ENCODE measurements at regions not wholly inside any gene's neighbourhood (a gene's known extent, or its start where the extent isn't known, plus 50 kb on each side); places are given as distances from the start of the nearest gene placed in this dataset.

- in situ Hi-C loops (cut with HindIII; ENCODE audit: low pct_unique_long_range_greater_than_20kb, low sequenced_read_pairs), result no loop called here
- DNase-seq (ENCODE audit: low read depth, low spot score), result no peak
These were observed 417.6 kb upstream of the PCDH20 start for GRCh38 chr13:61833228-61833627.

- DNase-seq (ENCODE audit: low read depth, low spot score), result no peak
- in situ Hi-C loops (cut with HindIII; ENCODE audit: low pct_unique_long_range_greater_than_20kb, low sequenced_read_pairs), result no loop called here
These were observed 415.4 kb upstream of the PCDH20 start for GRCh38 chr13:61831026-61831425.

GRCh38 chr13:61830475-61830874, 414.8 kb upstream of the PCDH20 start:
- in situ Hi-C loops (cut with HindIII; ENCODE audit: low pct_unique_long_range_greater_than_20kb, low sequenced_read_pairs), result no loop called here
- no peak for DNase-seq (ENCODE audit: low read depth, low spot score)

GRCh38 chr13:61824168-61824567, 408.5 kb upstream of the PCDH20 start:
- DNase-seq (ENCODE audit: low read depth, low spot score), result no peak
- in situ Hi-C loops (cut with HindIII; ENCODE audit: low pct_unique_long_range_greater_than_20kb, low sequenced_read_pairs), result no loop called here

- DNase-seq (ENCODE audit: low read depth, low spot score), result no peak
- in situ Hi-C loops (cut with HindIII; ENCODE audit: low pct_unique_long_range_greater_than_20kb, low sequenced_read_pairs), result no loop called here
These were observed 396.6 kb upstream of the PCDH20 start for GRCh38 chr13:61812286-61812685.

GRCh38 chr13:61810065-61810464, 394.4 kb upstream of the PCDH20 start:
- DNase-seq (ENCODE audit: low read depth, low spot score), result no peak
- in situ Hi-C loops (cut with HindIII; ENCODE audit: low pct_unique_long_range_greater_than_20kb, low sequenced_read_pairs), result no loop called here

- in situ Hi-C loops (cut with HindIII; ENCODE audit: low pct_unique_long_range_greater_than_20kb, low sequenced_read_pairs), result no loop called here
- no peak for DNase-seq (ENCODE audit: low read depth, low spot score)
These were observed 381.7 kb upstream of the PCDH20 start for GRCh38 chr13:61797397-61797796.

GRCh38 chr13:61795580-61795979, 379.9 kb upstream of the PCDH20 start:
- in situ Hi-C loops (cut with HindIII; ENCODE audit: low pct_unique_long_range_greater_than_20kb, low sequenced_read_pairs), result no loop called here
- DNase-seq (ENCODE audit: low read depth, low spot score), result no peak

GRCh38 chr13:61779456-61779855, 363.8 kb upstream of the PCDH20 start:
- no peak for DNase-seq (ENCODE audit: low read depth, low spot score)
- in situ Hi-C loops (cut with HindIII; ENCODE audit: low pct_unique_long_range_greater_than_20kb, low sequenced_read_pairs), result no loop called here

GRCh38 chr13:61778531-61778930, 362.9 kb upstream of the PCDH20 start:
- in situ Hi-C loops (cut with HindIII; ENCODE audit: low pct_unique_long_range_greater_than_20kb, low sequenced_read_pairs), result no loop called here
- peak; percentile 1 for DNase-seq (ENCODE audit: low read depth, low spot score)

GRCh38 chr13:61777899-61778298, 362.2 kb upstream of the PCDH20 start:
- no peak for DNase-seq (ENCODE audit: low read depth, low spot score)
- in situ Hi-C loops (cut with HindIII; ENCODE audit: low pct_unique_long_range_greater_than_20kb, low sequenced_read_pairs), result no loop called here

GRCh38 chr13:61777271-61777670, 361.6 kb upstream of the PCDH20 start:
- peak; percentile 8 for DNase-seq (ENCODE audit: low read depth, low spot score)

GRCh38 chr13:61774903-61775302, 359.3 kb upstream of the PCDH20 start:
- in situ Hi-C loops (cut with HindIII; ENCODE audit: low pct_unique_long_range_greater_than_20kb, low sequenced_read_pairs), result no loop called here
- peak; percentile 27 for DNase-seq (ENCODE audit: low read depth, low spot score)

More at GRCh38 chr13:61777271-61777670, 361.6 kb upstream of the PCDH20 start:
- in situ Hi-C loops (cut with HindIII; ENCODE audit: low pct_unique_long_range_greater_than_20kb, low sequenced_read_pairs), result no loop called here

GRCh38 chr13:61770681-61771080, 355.0 kb upstream of the PCDH20 start:
- in situ Hi-C loops (cut with HindIII; ENCODE audit: low pct_unique_long_range_greater_than_20kb, low sequenced_read_pairs), result no loop called here
- no peak for DNase-seq (ENCODE audit: low read depth, low spot score)

- in situ Hi-C loops (cut with HindIII; ENCODE audit: low pct_unique_long_range_greater_than_20kb, low sequenced_read_pairs), result no loop called here
- DNase-seq (ENCODE audit: low read depth, low spot score), result no peak
These were observed 352.5 kb upstream of the PCDH20 start for GRCh38 chr13:61768175-61768574.

- in situ Hi-C loops (cut with HindIII; ENCODE audit: low pct_unique_long_range_greater_than_20kb, low sequenced_read_pairs), result no loop called here
- DNase-seq (ENCODE audit: low read depth, low spot score), result no peak
These were observed 351.0 kb upstream of the PCDH20 start for GRCh38 chr13:61766667-61767058.

- DNase-seq (ENCODE audit: low read depth, low spot score), result no peak
- in situ Hi-C loops (cut with HindIII; ENCODE audit: low pct_unique_long_range_greater_than_20kb, low sequenced_read_pairs), result no loop called here
These were observed 350.5 kb upstream of the PCDH20 start for GRCh38 chr13:61765940-61766666.

- in situ Hi-C loops (cut with HindIII; ENCODE audit: low pct_unique_long_range_greater_than_20kb, low sequenced_read_pairs), result no loop called here
These were observed 349.6 kb upstream of the PCDH20 start for GRCh38 chr13:61765181-61765742.

GRCh38 chr13:61761690-61762089, 346.0 kb upstream of the PCDH20 start:
- in situ Hi-C loops (cut with HindIII; ENCODE audit: low pct_unique_long_range_greater_than_20kb, low sequenced_read_pairs), result no loop called here
- no peak for DNase-seq (ENCODE audit: low read depth, low spot score)

More at GRCh38 chr13:61765181-61765742, 349.6 kb upstream of the PCDH20 start:
- DNase-seq (ENCODE audit: low read depth, low spot score), result no peak

Data from SK-MEL-5 (cell line).